Liver (tissue), 3 donors: ENCODE measurements at regions not wholly inside any gene's neighbourhood (a gene's known extent, or its start where the extent isn't known, plus 50 kb on each side); places are given as distances from the start of the nearest gene placed in this dataset.

ENCODE experiments used
- ATF3 ChIP-seq: IDR thresholded peaks from 2 replicates; pipeline ENCODE4 v1.6.1; 2016; ENCODE audit warnings: antibody characterized with exemption
- CTCF ChIP-seq: fragments of 150-350 bp; IDR thresholded peaks from 2 replicates; pipeline ENCODE4 v1.5.1; 2017; ENCODE audit warnings: improper control_type of control experiment, low read depth, low read length; ENCODE audit not compliant: missing input control
- FOXA1 ChIP-seq: IDR thresholded peaks from 2 replicates; pipeline ENCODE4 v1.6.1; 2016; ENCODE audit warnings: antibody characterized with exemption
- GABPA ChIP-seq, 2 donors: IDR thresholded peaks in 1 of 2; conservative IDR thresholded peaks in 1 of 2; 2 replicates each; pipeline ENCODE4 v1.6.1; 2016; ENCODE audit warnings: antibody characterized with exemption in 2 of 2, mild to moderate bottlenecking in 1 of 2, moderate library complexity in 1 of 2
- HNF4A ChIP-seq, 2 donors: conservative IDR thresholded peaks; 2 replicates each; pipeline ENCODE4 v1.6.1; 2016; ENCODE audit warnings: antibody characterized with exemption in 2 of 2, mild to moderate bottlenecking in 2 of 2
- JUND ChIP-seq, 2 donors: IDR thresholded peaks; 2 replicates each; pipeline ENCODE4 v1.6.1; 2016; ENCODE audit warnings: antibody characterized with exemption in 2 of 2
- REST ChIP-seq: IDR thresholded peaks from 2 replicates; pipeline ENCODE4 v1.6.1; 2016; ENCODE audit warnings: antibody characterized with exemption, mild to moderate bottlenecking
- SP1 ChIP-seq: IDR thresholded peaks from 2 replicates; pipeline ENCODE4 v1.6.1; 2018; ENCODE audit warnings: antibody characterized with exemption, mild to moderate bottlenecking
- TAF1 ChIP-seq: conservative IDR thresholded peaks from 2 replicates; pipeline ENCODE4 v1.6.1; 2016; ENCODE audit warnings: antibody characterized with exemption, mild to moderate bottlenecking
- YY1 ChIP-seq: IDR thresholded peaks from 2 replicates; pipeline ENCODE4 v1.6.1; 2016; ENCODE audit warnings: antibody characterized with exemption, mild to moderate bottlenecking
- donor health status: healthy.
- donor health status: healthy.

- TF ChIP-seq CTCF (no peak), HNF4A (conservative IDR thresholded peaks at IDR 0.05) (no peak), YY1 (no peak), TAF1 (no peak), FOXA1 (no peak), GABPA (IDR thresholded peaks at IDR 0.05 in 1 of 2, conservative IDR thresholded peaks at IDR 0.05 in 1 of 2) (no peak), ATF3 (no peak), SP1 (no peak), JUND (IDR thresholded peaks at IDR 0.05) (no peak), REST (no peak)
These were observed 96.5 kb downstream of the RPL27A start for GRCh38 chr11:8779107-8779506.
